ENCODE measurements at regions not wholly inside any gene's neighbourhood (a gene's known extent, or its start where the extent isn't known, plus 50 kb on each side); places are given as distances from the start of the nearest gene placed in this dataset.

DNA sequence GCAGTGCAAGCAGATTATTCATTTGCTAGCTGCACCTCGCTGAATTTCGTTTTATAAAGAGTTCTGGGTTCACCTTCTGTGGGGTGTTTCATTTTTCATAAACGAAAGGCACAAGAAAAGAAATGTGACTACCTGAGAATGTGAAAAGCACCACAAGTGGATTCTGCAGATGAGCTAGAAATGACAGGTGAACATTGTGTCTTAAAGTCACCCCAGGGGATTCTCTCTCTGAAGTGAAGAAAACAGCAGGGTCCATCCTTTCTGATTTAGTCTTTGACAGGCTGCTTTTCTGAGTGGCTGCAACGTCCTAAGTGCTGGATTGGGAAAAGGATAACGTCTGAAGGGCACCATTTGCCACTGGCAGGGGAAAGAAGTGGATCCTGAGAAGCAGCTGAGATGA, 469.3 kb downstream of the SPATA31D1 start:
- Histone ChIP-seq H3K4me1 (ENCODE audit: control insufficient read depth, insufficient read depth, low read length, unreplicated experiment) (no peaks in the 10 kb centered on the region), H3K27ac (ENCODE audit: low read depth, low read length) (no peak overlapping the region), H3K4me3 (ENCODE audit: low read depth, low read length) (no peak overlapping the region), H3K27me3 (ENCODE audit: insufficient read depth, low read length) (no peaks in the 10 kb centered on the region), H3K36me3 (ENCODE audit: insufficient read depth, low read length) (no peaks in the 10 kb centered on the region), H2AFZ (ENCODE audit: low read length, unreplicated experiment) (no peak overlapping the region), H3K79me2 (ENCODE audit: control insufficient read depth, insufficient read depth, low read length, unreplicated experiment) (no peaks in the 10 kb centered on the region)

- no peaks in the 10 kb centered on the region for H3K27me3 ChIP-seq (ENCODE audit: insufficient read depth, low read length)
- no peaks in the 10 kb centered on the region for H3K36me3 ChIP-seq (ENCODE audit: insufficient read depth, low read length)
- H3K4me1 ChIP-seq (ENCODE audit: control insufficient read depth, insufficient read depth, low read length, unreplicated experiment): no peaks in the 10 kb centered on the region
- no peak overlapping the region for H3K27ac ChIP-seq (ENCODE audit: low read depth, low read length)
- no peak overlapping the region for H3K4me3 ChIP-seq (ENCODE audit: low read depth, low read length)
- H3K79me2 ChIP-seq (ENCODE audit: control insufficient read depth, insufficient read depth, low read length, unreplicated experiment): no peaks in the 10 kb centered on the region
- no peak overlapping the region for H2AFZ ChIP-seq (ENCODE audit: low read length, unreplicated experiment)
Observed at GRCh38 chr9:82458296-82458695, 469.7 kb downstream of the SPATA31D1 start.

DNA sequence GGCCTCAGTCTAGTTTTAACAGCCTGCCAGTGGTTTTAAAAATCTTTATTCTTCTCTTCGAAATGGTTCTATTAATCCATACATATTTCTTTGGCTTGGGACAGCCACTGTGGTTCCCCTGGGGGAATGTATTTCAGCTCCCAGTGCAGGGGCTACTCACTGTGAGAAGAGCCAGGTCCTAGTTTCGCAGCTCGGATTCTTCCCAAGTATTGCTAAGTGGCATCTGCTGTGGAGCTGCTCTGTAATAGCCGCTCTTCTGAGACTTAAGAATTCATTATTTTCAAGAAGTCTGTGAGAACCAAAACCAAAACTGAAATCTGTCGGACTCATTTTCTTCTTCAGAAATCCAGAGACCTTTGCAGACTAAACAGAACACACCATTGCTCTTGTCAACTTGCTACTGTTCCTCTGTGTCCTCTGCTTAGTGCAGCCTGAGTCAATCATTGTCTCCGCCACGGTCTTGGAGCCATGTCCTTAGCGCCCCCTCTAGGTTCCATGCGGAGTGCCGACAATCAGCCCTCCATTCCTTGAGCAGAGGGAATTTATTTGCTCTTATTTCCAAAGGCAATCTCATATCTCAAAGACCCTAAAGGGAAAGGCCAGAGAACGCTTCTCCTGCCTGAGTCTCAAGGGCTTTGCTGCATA, 478.2 kb downstream of the SPATA31D1 start:
- Histone ChIP-seq H3K36me3 (ENCODE audit: insufficient read depth, low read length) (no peaks in the 10 kb centered on the region), H3K4me1 (ENCODE audit: control insufficient read depth, insufficient read depth, low read length, unreplicated experiment) (no peaks in the 10 kb centered on the region), H3K79me2 (ENCODE audit: control insufficient read depth, insufficient read depth, low read length, unreplicated experiment) (no peaks in the 10 kb centered on the region), H3K4me3 (ENCODE audit: low read depth, low read length) (no peak overlapping the region), H3K27ac (ENCODE audit: low read depth, low read length) (no peak overlapping the region), H2AFZ (ENCODE audit: low read length, unreplicated experiment) (no peak overlapping the region), H3K27me3 (ENCODE audit: insufficient read depth, low read length) (no peaks in the 10 kb centered on the region)

GRCh38 chr9:82467436-82467835, 478.9 kb downstream of the SPATA31D1 start:
- Histone ChIP-seq H2AFZ (ENCODE audit: low read length, unreplicated experiment) (no peak overlapping the region), H3K27me3 (ENCODE audit: insufficient read depth, low read length) (no peaks in the 10 kb centered on the region), H3K27ac (ENCODE audit: low read depth, low read length) (no peak overlapping the region), H3K4me1 (ENCODE audit: control insufficient read depth, insufficient read depth, low read length, unreplicated experiment) (no peaks in the 10 kb centered on the region), H3K36me3 (ENCODE audit: insufficient read depth, low read length) (no peaks in the 10 kb centered on the region), H3K4me3 (ENCODE audit: low read depth, low read length) (no peak overlapping the region), H3K79me2 (ENCODE audit: control insufficient read depth, insufficient read depth, low read length, unreplicated experiment) (no peaks in the 10 kb centered on the region)

GRCh38 chr9:82474235-82474634, 485.7 kb downstream of the SPATA31D1 start:
- Histone ChIP-seq H3K27me3 (ENCODE audit: insufficient read depth, low read length) (no peaks in the 10 kb centered on the region), H2AFZ (ENCODE audit: low read length, unreplicated experiment) (no peak overlapping the region), H3K4me3 (ENCODE audit: low read depth, low read length) (no peak overlapping the region), H3K36me3 (ENCODE audit: insufficient read depth, low read length) (no peaks in the 10 kb centered on the region), H3K79me2 (ENCODE audit: control insufficient read depth, insufficient read depth, low read length, unreplicated experiment) (no peaks in the 10 kb centered on the region), H3K27ac (ENCODE audit: low read depth, low read length) (no peak overlapping the region), H3K4me1 (ENCODE audit: control insufficient read depth, insufficient read depth, low read length, unreplicated experiment) (no peaks in the 10 kb centered on the region)

GRCh38 chr9:82475584-82476301, 487.2 kb downstream of the SPATA31D1 start:
- Histone ChIP-seq H2AFZ (ENCODE audit: low read length, unreplicated experiment) (no peak overlapping the region), H3K27ac (ENCODE audit: low read depth, low read length) (no peak overlapping the region), H3K27me3 (ENCODE audit: insufficient read depth, low read length) (no peaks in the 10 kb centered on the region), H3K36me3 (ENCODE audit: insufficient read depth, low read length) (no peaks in the 10 kb centered on the region), H3K79me2 (ENCODE audit: control insufficient read depth, insufficient read depth, low read length, unreplicated experiment) (no peaks in the 10 kb centered on the region), H3K4me3 (ENCODE audit: low read depth, low read length) (no peak overlapping the region), H3K4me1 (ENCODE audit: control insufficient read depth, insufficient read depth, low read length, unreplicated experiment) (no peaks in the 10 kb centered on the region)

- Histone ChIP-seq H3K79me2 (ENCODE audit: control insufficient read depth, insufficient read depth, low read length, unreplicated experiment) (no peaks in the 10 kb centered on the region), H3K4me1 (ENCODE audit: control insufficient read depth, insufficient read depth, low read length, unreplicated experiment) (no peaks in the 10 kb centered on the region), H2AFZ (ENCODE audit: low read length, unreplicated experiment) (no peak overlapping the region), H3K4me3 (ENCODE audit: low read depth, low read length) (no peak overlapping the region), H3K27me3 (ENCODE audit: insufficient read depth, low read length) (peaks cover 12% of the 10 kb centered on the region; the same call in 1 of the 2 replicates), H3K36me3 (ENCODE audit: insufficient read depth, low read length) (no peaks in the 10 kb centered on the region), H3K27ac (ENCODE audit: low read depth, low read length) (no peak overlapping the region)
Observed at GRCh38 chr9:82480921-82481320, 492.3 kb downstream of the SPATA31D1 start.

- H3K27me3 ChIP-seq (ENCODE audit: insufficient read depth, low read length): peaks cover 11% of the 10 kb centered on the region; the same call in 1 of the 2 replicates
- peak overlapping the region; percentile 30; the same call in 1 of the 2 replicates for H3K27ac ChIP-seq (ENCODE audit: low read depth, low read length)
- H3K4me1 ChIP-seq (ENCODE audit: control insufficient read depth, insufficient read depth, low read length, unreplicated experiment): peaks cover 17% of the 10 kb centered on the region
- no peak overlapping the region for H3K4me3 ChIP-seq (ENCODE audit: low read depth, low read length)
- no peaks in the 10 kb centered on the region for H3K36me3 ChIP-seq (ENCODE audit: insufficient read depth, low read length)
- no peaks in the 10 kb centered on the region for H3K79me2 ChIP-seq (ENCODE audit: control insufficient read depth, insufficient read depth, low read length, unreplicated experiment)
- H2AFZ ChIP-seq (ENCODE audit: low read length, unreplicated experiment): no peak overlapping the region
Observed at GRCh38 chr9:82487935-82488312, 499.4 kb downstream of the SPATA31D1 start.

- Histone ChIP-seq H3K4me3 (ENCODE audit: low read depth, low read length) (peak overlapping the region; percentile 30; the same call in 1 of the 2 replicates), H3K4me1 (ENCODE audit: control insufficient read depth, insufficient read depth, low read length, unreplicated experiment) (peaks cover 17% of the 10 kb centered on the region), H3K27ac (ENCODE audit: low read depth, low read length) (peak overlapping the region; percentile 52), H3K27me3 (ENCODE audit: insufficient read depth, low read length) (peaks cover 10% of the 10 kb centered on the region; the same call in 1 of the 2 replicates), H3K79me2 (ENCODE audit: control insufficient read depth, insufficient read depth, low read length, unreplicated experiment) (no peaks in the 10 kb centered on the region), H2AFZ (ENCODE audit: low read length, unreplicated experiment) (no peak overlapping the region), H3K36me3 (ENCODE audit: insufficient read depth, low read length) (no peaks in the 10 kb centered on the region)
Observed at GRCh38 chr9:82488313-82489200, 500.0 kb downstream of the SPATA31D1 start.

- Histone ChIP-seq H3K27ac (ENCODE audit: low read depth, low read length) (peak overlapping the region; percentile 52), H2AFZ (ENCODE audit: low read length, unreplicated experiment) (peak overlapping the region; percentile 14), H3K4me1 (ENCODE audit: control insufficient read depth, insufficient read depth, low read length, unreplicated experiment) (peaks cover 17% of the 10 kb centered on the region), H3K27me3 (ENCODE audit: insufficient read depth, low read length) (peaks cover 7% of the 10 kb centered on the region; the same call in 1 of the 2 replicates), H3K36me3 (ENCODE audit: insufficient read depth, low read length) (no peaks in the 10 kb centered on the region), H3K79me2 (ENCODE audit: control insufficient read depth, insufficient read depth, low read length, unreplicated experiment) (no peaks in the 10 kb centered on the region), H3K4me3 (ENCODE audit: low read depth, low read length) (peak overlapping the region; percentile 30; the same call in 1 of the 2 replicates)
Observed at GRCh38 chr9:82489201-82489821, 500.7 kb downstream of the SPATA31D1 start.

Measured in ACC112 (cell line).